ENCODE measurements at regions not wholly inside any gene's neighbourhood (a gene's known extent, or its start where the extent isn't known, plus 50 kb on each side); places are given as distances from the start of the nearest gene placed in this dataset.

- no peak for DNase-seq (ENCODE audit: low read depth)
These were observed 1494.6 kb upstream of the DDX18 start for GRCh38 chr2:116319935-116320334.

- no peak for DNase-seq (ENCODE audit: low read depth)
These were observed 1485.2 kb upstream of the DDX18 start for GRCh38 chr2:116329280-116329679.

- no peak for DNase-seq (ENCODE audit: low read depth)
These were observed 1473.8 kb upstream of the DDX18 start for GRCh38 chr2:116340690-116341089.

GRCh38 chr2:116366212-116366611 is 1448.3 kb upstream of the DDX18 start:
- DNase-seq (ENCODE audit: low read depth): no peak

- DNase-seq (ENCODE audit: low read depth): no peak
These were observed 1435.7 kb upstream of the DDX18 start for GRCh38 chr2:116378786-116379185.

GRCh38 chr2:116411211-116411610 is 1403.3 kb upstream of the DDX18 start:
- DNase-seq (ENCODE audit: low read depth): no peak

- DNase-seq (ENCODE audit: low read depth): no peak
These were observed 1400.8 kb upstream of the DDX18 start for GRCh38 chr2:116413659-116414058.

- no peak for DNase-seq (ENCODE audit: low read depth)
These were observed 1397.6 kb upstream of the DDX18 start for GRCh38 chr2:116416731-116417377.

GRCh38 chr2:116435648-116436047 is 1378.8 kb upstream of the DDX18 start:
- DNase-seq (ENCODE audit: low read depth): no peak

- DNase-seq (ENCODE audit: low read depth): no peak
These were observed 1374.3 kb upstream of the DDX18 start for GRCh38 chr2:116440104-116440653.

GRCh38 chr2:116442418-116442817 is 1372.1 kb upstream of the DDX18 start:
- DNase-seq (ENCODE audit: low read depth): no peak

- DNase-seq (ENCODE audit: low read depth): no peak
These were observed 1370.1 kb upstream of the DDX18 start for GRCh38 chr2:116444256-116444872.

GRCh38 chr2:116450990-116451389 is 1363.5 kb upstream of the DDX18 start:
- no peak for DNase-seq (ENCODE audit: low read depth)

- DNase-seq (ENCODE audit: low read depth): peak; percentile 1
These were observed 1361.8 kb upstream of the DDX18 start for GRCh38 chr2:116452651-116453050.

- no peak for DNase-seq (ENCODE audit: low read depth)
These were observed 1358.1 kb upstream of the DDX18 start for GRCh38 chr2:116456429-116456828.

- peak; percentile 2 for DNase-seq (ENCODE audit: low read depth)
These were observed 1347.2 kb upstream of the DDX18 start for GRCh38 chr2:116467243-116467642.

GRCh38 chr2:116477229-116477628 is 1337.3 kb upstream of the DDX18 start:
- no peak for DNase-seq (ENCODE audit: low read depth)

- DNase-seq (ENCODE audit: low read depth): no peak
These were observed 1327.2 kb upstream of the DDX18 start for GRCh38 chr2:116487336-116487735.

GRCh38 chr2:116489292-116489691 is 1325.2 kb upstream of the DDX18 start:
- DNase-seq (ENCODE audit: low read depth): no peak

GRCh38 chr2:116489944-116490343 is 1324.5 kb upstream of the DDX18 start:
- no peak for DNase-seq (ENCODE audit: low read depth)

- DNase-seq (ENCODE audit: low read depth): peak; percentile 57
These were observed 1323.9 kb upstream of the DDX18 start for GRCh38 chr2:116490511-116491145.

GRCh38 chr2:116491292-116491691 is 1323.2 kb upstream of the DDX18 start:
- no peak for DNase-seq (ENCODE audit: low read depth)

- DNase-seq (ENCODE audit: low read depth): no peak
These were observed 1315.1 kb upstream of the DDX18 start for GRCh38 chr2:116499389-116499788.

Measured in HT1080 (cell line).